Sigmoid colon (tissue), 4 donors: ENCODE measurements at regions not wholly inside any gene's neighbourhood (a gene's known extent, or its start where the extent isn't known, plus 50 kb on each side); places are given as distances from the start of the nearest gene placed in this dataset.

Experiments
- CTCF ChIP-seq, 4 experiments: fragments of 450-650 bp in 3 of 4; fragments of 200-600 bp in 1 of 4; IDR thresholded peaks; one replicate each; pipeline ENCODE4 v1.5.1; 2016 to 2019; ENCODE audit warnings: antibody characterized with exemption in 4 of 4, mild to moderate bottlenecking in 3 of 4, moderate library complexity in 2 of 4
- EP300 ChIP-seq, 4 donors: sonication (generic); formaldehyde crosslinking; IDR thresholded peaks; one replicate each; pipeline ENCODE4 v1.6.1; 2017; ENCODE audit warnings: antibody characterized with exemption in 4 of 4
- POLR2A ChIP-seq, 2 donors: fragments of 450-650 bp; IDR thresholded peaks; one replicate each; pipeline ENCODE4 v1.6.1; 2016; ENCODE audit warnings: antibody characterized with exemption in 2 of 2, mild to moderate bottlenecking in 2 of 2, moderate library complexity in 2 of 2
- POLR2AphosphoS5 ChIP-seq, 4 donors: sonication (generic); formaldehyde crosslinking; IDR thresholded peaks; one replicate each; pipeline ENCODE4 v1.6.1; 2017; ENCODE audit warnings: antibody characterized with exemption in 4 of 4

GRCh38 chr16:85341972-85342695 lies 229.9 kb upstream of the CIBAR2 start:
- TF ChIP-seq CTCF (IDR thresholded peaks at IDR 0.05) (no peak), POLR2AphosphoS5 (IDR thresholded peaks at IDR 0.05) (no peak), POLR2A (IDR thresholded peaks at IDR 0.05) (no peak), EP300 (IDR thresholded peaks at IDR 0.05) (no peak)
